ENCODE measurements at regions not wholly inside any gene's neighbourhood (a gene's known extent, or its start where the extent isn't known, plus 50 kb on each side); places are given as distances from the start of the nearest gene placed in this dataset.

DNA sequence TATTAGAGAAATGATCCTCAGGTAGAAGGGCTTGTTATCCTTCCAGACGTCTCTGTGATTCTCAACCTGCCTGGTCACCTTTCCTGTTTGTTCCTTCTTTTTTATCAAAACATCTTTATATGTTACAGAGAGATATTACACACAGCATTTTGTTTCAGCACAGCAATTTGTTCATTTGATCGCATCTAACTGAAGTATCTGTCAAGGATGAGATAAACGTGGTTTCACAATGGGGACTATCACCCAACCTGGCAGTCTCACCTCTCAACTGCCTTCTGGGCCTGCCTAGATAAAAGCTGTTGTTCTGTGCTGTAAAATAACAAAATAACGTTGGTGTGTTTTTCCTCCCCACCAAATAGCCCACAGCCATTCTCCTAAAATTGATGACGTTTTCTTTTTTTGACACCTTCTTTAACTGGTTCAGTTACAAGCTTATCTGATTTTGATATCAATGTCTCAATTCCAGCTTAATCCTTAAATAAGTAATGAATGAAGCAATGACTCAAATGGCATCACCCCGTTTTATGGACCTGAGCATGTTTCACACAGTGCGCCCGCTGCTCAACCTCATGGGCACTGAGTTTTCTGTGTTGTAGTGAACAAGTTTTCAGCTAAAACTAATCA, 367.9 kb upstream of the RUNX1 start:
- TF ChIP-seq, protein P1, sequence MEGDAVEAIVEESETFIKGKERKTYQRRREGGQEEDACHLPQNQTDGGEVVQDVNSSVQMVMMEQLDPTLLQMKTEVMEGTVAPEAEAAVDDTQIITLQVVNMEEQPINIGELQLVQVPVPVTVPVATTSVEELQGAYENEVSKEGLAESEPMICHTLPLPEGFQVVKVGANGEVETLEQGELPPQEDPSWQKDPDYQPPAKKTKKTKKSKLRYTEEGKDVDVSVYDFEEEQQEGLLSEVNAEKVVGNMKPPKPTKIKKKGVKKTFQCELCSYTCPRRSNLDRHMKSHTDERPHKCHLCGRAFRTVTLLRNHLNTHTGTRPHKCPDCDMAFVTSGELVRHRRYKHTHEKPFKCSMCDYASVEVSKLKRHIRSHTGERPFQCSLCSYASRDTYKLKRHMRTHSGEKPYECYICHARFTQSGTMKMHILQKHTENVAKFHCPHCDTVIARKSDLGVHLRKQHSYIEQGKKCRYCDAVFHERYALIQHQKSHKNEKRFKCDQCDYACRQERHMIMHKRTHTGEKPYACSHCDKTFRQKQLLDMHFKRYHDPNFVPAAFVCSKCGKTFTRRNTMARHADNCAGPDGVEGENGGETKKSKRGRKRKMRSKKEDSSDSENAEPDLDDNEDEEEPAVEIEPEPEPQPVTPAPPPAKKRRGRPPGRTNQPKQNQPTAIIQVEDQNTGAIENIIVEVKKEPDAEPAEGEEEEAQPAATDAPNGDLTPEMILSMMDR (IDR thresholded peaks at IDR 0.05) = no peak
- TF ChIP-seq POLR2A (IDR thresholded peaks at IDR 0.05) = no peak

Measured in thyroid gland (tissue), 4 donors.